ENCODE measurements at regions not wholly inside any gene's neighbourhood (a gene's known extent, or its start where the extent isn't known, plus 50 kb on each side); places are given as distances from the start of the nearest gene placed in this dataset.

- Histone ChIP-seq H3K27ac (no peak overlapping the region), H3K9me3 (no peaks in the 10 kb centered on the region), H3K4me1 (no peaks in the 10 kb centered on the region), H3K36me3 (no peaks in the 10 kb centered on the region), H3K27me3 (no peaks in the 10 kb centered on the region), H3K4me3 (no peak overlapping the region)
- ATAC-seq: no peak
- DNase-seq: no peak
- in situ Hi-C loops (cut with MboI; ENCODE audit: low sequenced_read_pairs in 4 of 4): no loop called here
- TF ChIP-seq, protein P1, sequence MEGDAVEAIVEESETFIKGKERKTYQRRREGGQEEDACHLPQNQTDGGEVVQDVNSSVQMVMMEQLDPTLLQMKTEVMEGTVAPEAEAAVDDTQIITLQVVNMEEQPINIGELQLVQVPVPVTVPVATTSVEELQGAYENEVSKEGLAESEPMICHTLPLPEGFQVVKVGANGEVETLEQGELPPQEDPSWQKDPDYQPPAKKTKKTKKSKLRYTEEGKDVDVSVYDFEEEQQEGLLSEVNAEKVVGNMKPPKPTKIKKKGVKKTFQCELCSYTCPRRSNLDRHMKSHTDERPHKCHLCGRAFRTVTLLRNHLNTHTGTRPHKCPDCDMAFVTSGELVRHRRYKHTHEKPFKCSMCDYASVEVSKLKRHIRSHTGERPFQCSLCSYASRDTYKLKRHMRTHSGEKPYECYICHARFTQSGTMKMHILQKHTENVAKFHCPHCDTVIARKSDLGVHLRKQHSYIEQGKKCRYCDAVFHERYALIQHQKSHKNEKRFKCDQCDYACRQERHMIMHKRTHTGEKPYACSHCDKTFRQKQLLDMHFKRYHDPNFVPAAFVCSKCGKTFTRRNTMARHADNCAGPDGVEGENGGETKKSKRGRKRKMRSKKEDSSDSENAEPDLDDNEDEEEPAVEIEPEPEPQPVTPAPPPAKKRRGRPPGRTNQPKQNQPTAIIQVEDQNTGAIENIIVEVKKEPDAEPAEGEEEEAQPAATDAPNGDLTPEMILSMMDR (IDR thresholded peaks at IDR 0.05 in 4 of 5, conservative IDR thresholded peaks at IDR 0.05 in 1 of 5): no peak
- no peak for TF ChIP-seq POLR2A (IDR thresholded peaks at IDR 0.05)
- intact Hi-C loops (cut with DNase I; ENCODE audit: low total_unique reads): no loop called here
Observed at GRCh38 chr11:79514290-79514689, 73.5 kb upstream of the TENM4 start.

DNA sequence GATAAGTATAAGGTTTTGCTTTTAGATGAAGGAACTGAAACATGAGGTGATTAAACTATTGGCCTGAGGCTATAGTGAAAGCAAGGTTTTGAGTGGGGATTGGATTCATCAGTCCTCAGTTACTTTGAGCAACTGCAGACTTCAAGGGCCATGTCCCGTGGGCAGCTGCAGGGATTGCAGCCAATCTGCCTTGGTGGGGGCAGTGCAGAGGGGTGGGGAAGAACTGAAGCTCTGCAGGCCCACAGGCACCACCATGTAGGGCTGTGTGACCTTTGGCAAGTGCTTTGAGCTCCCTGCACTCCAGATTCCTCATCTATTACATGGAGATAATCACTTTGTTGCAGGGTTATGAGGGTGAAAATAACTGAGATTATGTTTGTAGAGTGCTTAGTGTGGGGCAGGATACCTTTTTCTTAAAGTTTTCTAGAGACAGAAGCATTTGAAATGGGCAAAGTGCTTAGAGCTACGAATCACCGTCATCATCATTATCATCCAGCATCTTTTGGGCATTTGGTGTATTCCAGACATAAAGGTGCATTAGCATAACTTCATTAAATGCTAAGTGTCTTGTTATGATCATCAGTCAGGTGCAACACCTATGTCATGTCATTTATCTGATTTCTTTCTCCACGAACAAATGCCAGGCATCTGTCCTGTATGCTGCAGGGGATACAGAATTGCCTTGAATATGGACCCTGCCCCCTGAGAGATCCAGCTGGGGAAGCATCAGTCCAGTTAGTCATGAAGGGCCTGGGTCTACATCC, 72.1 kb upstream of the TENM4 start:
- in situ Hi-C loops (cut with MboI; ENCODE audit: low sequenced_read_pairs in 4 of 4): no loop called here
- intact Hi-C loops (cut with DNase I; ENCODE audit: low total_unique reads): no loop called here
- TF ChIP-seq, protein P1 (IDR thresholded peaks at IDR 0.05 in 4 of 5, conservative IDR thresholded peaks at IDR 0.05 in 1 of 5): no peak
- no peak for TF ChIP-seq POLR2A (IDR thresholded peaks at IDR 0.05)
- H3K9me3 ChIP-seq: no peaks in the 10 kb centered on the region
- ATAC-seq (no peak), DNase-seq (no peak)
- no peaks in the 10 kb centered on the region for H3K4me1 ChIP-seq
- no peak overlapping the region for H3K4me3 ChIP-seq
- H3K36me3 ChIP-seq: no peaks in the 10 kb centered on the region
- no peaks in the 10 kb centered on the region for H3K27me3 ChIP-seq
- no peak overlapping the region for H3K27ac ChIP-seq

GRCh38 chr11:79510960-79511359, 70.1 kb upstream of the TENM4 start:
- in situ Hi-C loops (cut with MboI; ENCODE audit: low sequenced_read_pairs in 4 of 4): no loop called here

GRCh38 chr11:79508461-79508860, 67.6 kb upstream of the TENM4 start:
- Histone ChIP-seq H3K4me3 (no peak overlapping the region), H3K4me1 (no peaks in the 10 kb centered on the region), H3K27ac (no peak overlapping the region), H3K27me3 (no peaks in the 10 kb centered on the region), H3K9me3 (no peaks in the 10 kb centered on the region), H3K36me3 (no peaks in the 10 kb centered on the region)
- no peak for DNase-seq
- no peak for ATAC-seq
- intact Hi-C loops (cut with DNase I; ENCODE audit: low total_unique reads): no loop called here
- in situ Hi-C loops (cut with MboI; ENCODE audit: low sequenced_read_pairs in 4 of 4): no loop called here
- TF ChIP-seq POLR2A (IDR thresholded peaks at IDR 0.05): no peak
- TF ChIP-seq, protein P1 (IDR thresholded peaks at IDR 0.05 in 4 of 5, conservative IDR thresholded peaks at IDR 0.05 in 1 of 5): no peak

More at GRCh38 chr11:79510960-79511359, 70.1 kb upstream of the TENM4 start:
- H3K9me3 ChIP-seq: no peaks in the 10 kb centered on the region
- H3K36me3 ChIP-seq: no peaks in the 10 kb centered on the region
- H3K4me3 ChIP-seq: no peak overlapping the region
- no peak for ATAC-seq
- TF ChIP-seq, protein P1 (IDR thresholded peaks at IDR 0.05 in 4 of 5, conservative IDR thresholded peaks at IDR 0.05 in 1 of 5): no peak
- TF ChIP-seq POLR2A (IDR thresholded peaks at IDR 0.05): no peak
- H3K27me3 ChIP-seq: no peaks in the 10 kb centered on the region
- no peak for DNase-seq
- no peak overlapping the region for H3K27ac ChIP-seq
- intact Hi-C loops (cut with DNase I; ENCODE audit: low total_unique reads): no loop called here
- H3K4me1 ChIP-seq: no peaks in the 10 kb centered on the region

GRCh38 chr11:79507706-79508105, 66.9 kb upstream of the TENM4 start:
- ATAC-seq (no peak), DNase-seq (no peak)
- no peaks in the 10 kb centered on the region for H3K9me3 ChIP-seq
- peaks cover 0 to 4% of the 10 kb centered on the region in 2 donors for H3K4me1 ChIP-seq
- intact Hi-C loops (cut with DNase I; ENCODE audit: low total_unique reads): no loop called here
- no peaks in the 10 kb centered on the region for H3K27me3 ChIP-seq
- no peak overlapping the region for H3K4me3 ChIP-seq
- in situ Hi-C loops (cut with MboI; ENCODE audit: low sequenced_read_pairs in 4 of 4): no loop called here
- no peak for TF ChIP-seq POLR2A (IDR thresholded peaks at IDR 0.05)
- TF ChIP-seq, protein P1 (IDR thresholded peaks at IDR 0.05 in 4 of 5, conservative IDR thresholded peaks at IDR 0.05 in 1 of 5): no peak
- H3K36me3 ChIP-seq: no peaks in the 10 kb centered on the region
- no peak overlapping the region for H3K27ac ChIP-seq

Data from gastrocnemius medialis (tissue), 4 donors.